Neural progenitor cell (in vitro differentiated cells): ENCODE measurements at regions not wholly inside any gene's neighbourhood (a gene's known extent, or its start where the extent isn't known, plus 50 kb on each side); places are given as distances from the start of the nearest gene placed in this dataset.

Experiments used
- DNase-seq: peaks from one replicate; pipeline ENCODE4 v3.0.0-alpha.2; 2016; ENCODE audit warnings: low spot score
- H2AFZ ChIP-seq: fragments of 200-600 bp; sonication (generic); replicated peaks from 2 replicates; pipeline ENCODE4 v1.6.1; 2016; ENCODE audit warnings: antibody characterized with exemption
- H3F3A ChIP-seq: fragments of 200-600 bp; sonication (generic); 2 replicates; pipeline ENCODE4 v1.6.1; 2016; ENCODE audit warnings: antibody characterized with exemption, low read depth
- H3K27ac ChIP-seq: fragments of 200-600 bp; sonication (generic); 2 replicates; pipeline ENCODE4 v1.5.1; 2016; ENCODE audit warnings: mild to moderate bottlenecking
- H3K27me3 ChIP-seq: fragments of 200-600 bp; sonication (generic); 2 replicates; pipeline ENCODE4 v1.6.1; 2016; ENCODE audit warnings: mild to moderate bottlenecking, moderate library complexity
- H3K36me3 ChIP-seq: fragments of 200-600 bp; sonication (generic); 2 replicates; pipeline ENCODE4 v1.5.1; 2016
- H3K4me1 ChIP-seq: fragments of 200-600 bp; sonication (generic); 2 replicates; pipeline ENCODE4 v1.6.1; 2016; ENCODE audit warnings: mixed run types
- H3K4me2 ChIP-seq: fragments of 200-600 bp; sonication (generic); 2 replicates; pipeline ENCODE4 v1.6.1; 2016
- H3K4me3 ChIP-seq: fragments of 200-600 bp; sonication (generic); 2 replicates; pipeline ENCODE4 v1.5.1; 2016
- H3K79me2 ChIP-seq: fragments of 200-600 bp; sonication (generic); 2 replicates; pipeline ENCODE4 v1.6.1; 2016; ENCODE audit warnings: low read depth
- H3K9ac ChIP-seq: fragments of 200-600 bp; sonication (generic); 2 replicates; pipeline ENCODE4 v1.6.1; 2016
- H3K9me3 ChIP-seq: fragments of 200-600 bp; sonication (generic); 2 replicates; pipeline ENCODE4 v1.5.1; 2016; ENCODE audit warnings: low read depth
- H4K20me1 ChIP-seq: fragments of 200-600 bp; sonication (generic); 2 replicates; pipeline ENCODE4 v1.6.1; 2016; ENCODE audit warnings: low read depth
- H3K27ac Mint-ChIP-seq: 3 replicates; pipeline ENCODE4 v1.8.0; 2021; ENCODE audit warnings: mixed read lengths
- H3K27me3 Mint-ChIP-seq: 2 replicates; pipeline ENCODE4 v1.8.0; 2022; ENCODE audit warnings: low read depth, mild to moderate bottlenecking, inconsistent platforms, moderate library complexity, mixed read lengths; ENCODE audit not compliant: insufficient read depth
- H3K36me3 Mint-ChIP-seq: 3 replicates; pipeline ENCODE4 v1.8.0; 2021; ENCODE audit warnings: mixed read lengths
- H3K4me1 Mint-ChIP-seq: 3 replicates; pipeline ENCODE4 v1.8.0; 2021; ENCODE audit warnings: mixed read lengths
- H3K4me3 Mint-ChIP-seq: 3 replicates; pipeline ENCODE4 v1.8.0; 2021; ENCODE audit warnings: mild to moderate bottlenecking, moderate library complexity, mixed read lengths
- H3K9me3 Mint-ChIP-seq: 3 replicates; pipeline ENCODE4 v1.8.0; 2020; ENCODE audit warnings: mixed read lengths
- EZH2 ChIP-seq: fragments of 200-600 bp; sonication (generic); IDR thresholded peaks from 2 replicates; pipeline ENCODE4 v1.6.1; 2017; ENCODE audit warnings: antibody characterized with exemption, mild to moderate bottlenecking, moderate library complexity
- EZH2phosphoT487 ChIP-seq: fragments of 200-600 bp; sonication (generic); IDR thresholded peaks from 2 replicates; pipeline ENCODE4 v1.6.1; 2017; ENCODE audit warnings: antibody characterized with exemption
- TF ChIP-seq, protein P1 (sequence below): fragments of 200-600 bp; sonication (generic); IDR thresholded peaks from 2 replicates; pipeline ENCODE4 v1.5.1; 2017; ENCODE audit warnings: antibody characterized with exemption, mild to moderate bottlenecking

GRCh38 chr10:130882906-130883305, 428.6 kb downstream of the TCERG1L start:
- H3K27me3 ChIP-seq, result no peaks in the 10 kb centered on the region
- TF ChIP-seq, protein P1, sequence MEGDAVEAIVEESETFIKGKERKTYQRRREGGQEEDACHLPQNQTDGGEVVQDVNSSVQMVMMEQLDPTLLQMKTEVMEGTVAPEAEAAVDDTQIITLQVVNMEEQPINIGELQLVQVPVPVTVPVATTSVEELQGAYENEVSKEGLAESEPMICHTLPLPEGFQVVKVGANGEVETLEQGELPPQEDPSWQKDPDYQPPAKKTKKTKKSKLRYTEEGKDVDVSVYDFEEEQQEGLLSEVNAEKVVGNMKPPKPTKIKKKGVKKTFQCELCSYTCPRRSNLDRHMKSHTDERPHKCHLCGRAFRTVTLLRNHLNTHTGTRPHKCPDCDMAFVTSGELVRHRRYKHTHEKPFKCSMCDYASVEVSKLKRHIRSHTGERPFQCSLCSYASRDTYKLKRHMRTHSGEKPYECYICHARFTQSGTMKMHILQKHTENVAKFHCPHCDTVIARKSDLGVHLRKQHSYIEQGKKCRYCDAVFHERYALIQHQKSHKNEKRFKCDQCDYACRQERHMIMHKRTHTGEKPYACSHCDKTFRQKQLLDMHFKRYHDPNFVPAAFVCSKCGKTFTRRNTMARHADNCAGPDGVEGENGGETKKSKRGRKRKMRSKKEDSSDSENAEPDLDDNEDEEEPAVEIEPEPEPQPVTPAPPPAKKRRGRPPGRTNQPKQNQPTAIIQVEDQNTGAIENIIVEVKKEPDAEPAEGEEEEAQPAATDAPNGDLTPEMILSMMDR, result no peak
- no peak for TF ChIP-seq EZH2
- TF ChIP-seq EZH2phosphoT487, result no peak
- H3K36me3 ChIP-seq, result no peaks in the 10 kb centered on the region
- H3K27ac ChIP-seq, result no peak overlapping the region
- H2AFZ ChIP-seq, result no peak overlapping the region
- DNase-seq, result no peak
- peaks cover 2% of the 10 kb centered on the region for H3K4me1 Mint-ChIP-seq
- no peaks in the 10 kb centered on the region for H3K36me3 Mint-ChIP-seq
- no peaks in the 10 kb centered on the region for H3K9me3 ChIP-seq
- peaks cover 2% of the 10 kb centered on the region for H3K27me3 Mint-ChIP-seq
- no peak overlapping the region for H3K9ac ChIP-seq
- no peaks in the 10 kb centered on the region for H3K9me3 Mint-ChIP-seq
- no peak overlapping the region for H3K4me3 ChIP-seq
- no peak overlapping the region for H3K4me3 Mint-ChIP-seq
- no peaks in the 10 kb centered on the region for H3F3A ChIP-seq
- no peaks in the 10 kb centered on the region for H3K79me2 ChIP-seq
- no peaks in the 10 kb centered on the region for H3K4me1 ChIP-seq
- no peak overlapping the region for H3K27ac Mint-ChIP-seq
- H4K20me1 ChIP-seq, result no peaks in the 10 kb centered on the region
- H3K4me2 ChIP-seq, result no peak overlapping the region

GRCh38 chr10:130884456-130884855, 427.1 kb downstream of the TCERG1L start:
- Histone ChIP-seq H4K20me1 (no peaks in the 10 kb centered on the region), H3F3A (no peaks in the 10 kb centered on the region), H2AFZ (no peak overlapping the region), H3K79me2 (no peaks in the 10 kb centered on the region), H3K9ac (no peak overlapping the region), H3K36me3 (no peaks in the 10 kb centered on the region), H3K4me3 (no peak overlapping the region), H3K9me3 (no peaks in the 10 kb centered on the region), H3K4me2 (no peak overlapping the region), H3K27me3 (no peaks in the 10 kb centered on the region), H3K27ac (no peak overlapping the region), H3K4me1 (no peaks in the 10 kb centered on the region)
- no peak for DNase-seq
- TF ChIP-seq EZH2, result no peak
- Mint-ChIP-seq H3K4me1 (peaks cover 2% of the 10 kb centered on the region), H3K4me3 (no peak overlapping the region), H3K36me3 (no peaks in the 10 kb centered on the region), H3K9me3 (no peaks in the 10 kb centered on the region), H3K27me3 (peaks cover 2% of the 10 kb centered on the region), H3K27ac (no peak overlapping the region)

GRCh38 chr10:130885021-130885655, 426.4 kb downstream of the TCERG1L start:
- H3K4me1 ChIP-seq, result no peaks in the 10 kb centered on the region
- no peaks in the 10 kb centered on the region for H3K9me3 ChIP-seq
- peaks cover 2% of the 10 kb centered on the region for H3K27me3 Mint-ChIP-seq
- H3K4me3 Mint-ChIP-seq, result no peak overlapping the region
- H3K27me3 ChIP-seq, result no peaks in the 10 kb centered on the region
- H3K9me3 Mint-ChIP-seq, result no peaks in the 10 kb centered on the region
- H3K9ac ChIP-seq, result no peak overlapping the region
- H3K4me2 ChIP-seq, result no peak overlapping the region
- H3K36me3 Mint-ChIP-seq, result no peaks in the 10 kb centered on the region
- H4K20me1 ChIP-seq, result no peaks in the 10 kb centered on the region
- H3K27ac Mint-ChIP-seq, result no peak overlapping the region
- TF ChIP-seq EZH2phosphoT487 (no peak), EZH2 (no peak)
- TF ChIP-seq, protein P1, result no peak
- no peak overlapping the region for H3K4me3 ChIP-seq
- H3K27ac ChIP-seq, result no peak overlapping the region
- peaks cover 2% of the 10 kb centered on the region for H3K4me1 Mint-ChIP-seq
- no peak for DNase-seq
- no peaks in the 10 kb centered on the region for H3F3A ChIP-seq
- H3K79me2 ChIP-seq, result no peaks in the 10 kb centered on the region
- H2AFZ ChIP-seq, result no peak overlapping the region
- H3K36me3 ChIP-seq, result no peaks in the 10 kb centered on the region

- no peaks in the 10 kb centered on the region for H3K79me2 ChIP-seq
- H3K4me2 ChIP-seq, result no peak overlapping the region
- DNase-seq, result no peak
- Mint-ChIP-seq H3K27ac (no peak overlapping the region), H3K27me3 (peaks cover 2% of the 10 kb centered on the region), H3K4me3 (no peak overlapping the region), H3K9me3 (no peaks in the 10 kb centered on the region), H3K4me1 (peaks cover 2% of the 10 kb centered on the region), H3K36me3 (no peaks in the 10 kb centered on the region)
- H3K9ac ChIP-seq, result no peak overlapping the region
- no peaks in the 10 kb centered on the region for H3K4me1 ChIP-seq
- H4K20me1 ChIP-seq, result no peaks in the 10 kb centered on the region
- H3F3A ChIP-seq, result no peaks in the 10 kb centered on the region
- H3K4me3 ChIP-seq, result no peak overlapping the region
- H3K27ac ChIP-seq, result no peak overlapping the region
- no peak for TF ChIP-seq EZH2
- no peaks in the 10 kb centered on the region for H3K9me3 ChIP-seq
- no peak overlapping the region for H2AFZ ChIP-seq
- H3K27me3 ChIP-seq, result no peaks in the 10 kb centered on the region
- no peaks in the 10 kb centered on the region for H3K36me3 ChIP-seq
Observed at GRCh38 chr10:130887170-130887569, 424.4 kb downstream of the TCERG1L start.
